GM19035 (cell line): ENCODE measurements at regions not wholly inside any gene's neighbourhood (a gene's known extent, or its start where the extent isn't known, plus 50 kb on each side); places are given as distances from the start of the nearest gene placed in this dataset.

Experiments used
- ATAC-seq: cut with Tn5 transposase; IDR thresholded peaks from one replicate; pipeline ENCODE4 v1.9.1; 2021; ENCODE audit not compliant: unreplicated experiment

DNA sequence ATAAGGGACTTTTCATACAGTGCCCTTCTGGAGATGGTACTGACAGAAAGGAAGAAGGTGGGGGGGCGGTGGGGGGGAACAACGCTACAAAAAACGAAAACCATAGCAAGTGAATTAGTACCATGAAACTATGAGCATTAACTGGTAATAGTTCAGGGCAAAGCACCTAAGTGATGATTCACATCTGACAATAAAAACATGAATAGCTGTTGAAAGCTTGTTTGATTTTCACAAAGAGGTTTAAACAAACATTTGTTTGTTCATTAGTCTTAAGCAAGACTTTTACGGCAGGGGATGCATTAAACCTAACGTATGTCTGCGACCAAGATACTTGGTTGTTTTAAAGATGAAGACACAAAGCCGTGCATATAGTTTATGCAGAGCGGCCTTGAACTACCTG, 177.5 kb downstream of the LMO4 start:
- no peak for ATAC-seq

DNA sequence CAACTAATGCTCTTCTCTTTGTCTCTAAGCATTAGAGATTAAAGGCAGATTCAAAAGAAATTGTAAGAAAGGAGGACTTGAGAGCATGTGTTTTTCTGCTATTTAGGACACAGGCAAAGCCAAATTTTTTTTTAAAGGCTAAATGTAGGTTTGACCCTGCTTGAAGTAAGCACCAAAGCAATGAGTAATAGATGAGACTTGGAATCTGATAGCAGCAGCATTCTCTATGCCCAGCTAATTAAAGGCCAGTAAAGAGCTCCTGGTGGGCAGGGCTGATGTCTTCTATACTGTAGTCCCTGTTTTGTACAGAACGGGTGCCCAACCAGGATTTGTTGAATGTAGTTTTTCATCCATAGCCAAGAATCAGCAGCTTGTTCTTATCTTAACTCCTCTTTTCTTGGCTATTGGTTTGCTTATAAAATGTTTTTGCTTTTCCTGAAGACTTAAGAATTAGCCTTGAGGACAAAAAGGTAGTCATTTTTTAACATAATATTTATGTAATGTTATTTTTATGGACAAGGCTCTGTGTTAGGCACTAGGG, 179.6 kb downstream of the LMO4 start:
- ATAC-seq, result no peak

DNA sequence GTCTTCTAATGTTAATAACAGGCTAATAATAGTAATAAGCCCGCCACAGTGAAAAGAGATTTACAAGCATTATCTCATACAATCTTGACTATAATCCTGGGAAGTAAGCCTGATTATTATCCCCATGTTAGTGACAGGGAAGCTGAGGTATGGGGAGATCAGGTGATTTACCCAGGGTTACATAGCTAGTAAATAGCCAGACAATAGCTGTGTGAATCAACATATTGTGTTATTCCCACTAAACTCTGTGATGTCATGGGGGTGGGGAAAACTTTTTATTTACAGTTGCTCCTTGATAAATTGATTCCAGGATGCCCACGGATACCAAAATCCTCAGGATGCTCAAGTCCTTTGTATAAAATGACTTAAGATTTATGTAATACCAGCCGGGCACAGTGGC, 181.9 kb downstream of the LMO4 start:
- no peak for ATAC-seq

DNA sequence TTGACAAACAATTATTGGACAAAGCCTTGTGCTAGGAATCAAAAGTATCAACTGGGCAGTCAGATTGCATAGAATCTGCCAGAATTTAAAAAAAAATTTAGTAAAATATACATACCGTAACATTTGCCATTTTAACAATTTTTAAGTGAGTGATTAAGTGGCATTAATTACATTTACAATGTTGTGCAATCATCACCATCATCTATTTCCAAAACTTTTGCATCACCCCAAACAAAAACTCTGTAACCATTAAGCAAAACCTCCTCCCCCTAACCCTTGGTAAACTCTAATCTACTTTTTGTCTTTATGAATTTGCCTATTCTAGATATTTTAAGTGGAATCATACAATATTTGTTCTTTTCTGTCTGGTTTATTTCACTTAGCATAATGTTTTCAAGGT, 182.8 kb downstream of the LMO4 start:
- ATAC-seq, result no peak

DNA sequence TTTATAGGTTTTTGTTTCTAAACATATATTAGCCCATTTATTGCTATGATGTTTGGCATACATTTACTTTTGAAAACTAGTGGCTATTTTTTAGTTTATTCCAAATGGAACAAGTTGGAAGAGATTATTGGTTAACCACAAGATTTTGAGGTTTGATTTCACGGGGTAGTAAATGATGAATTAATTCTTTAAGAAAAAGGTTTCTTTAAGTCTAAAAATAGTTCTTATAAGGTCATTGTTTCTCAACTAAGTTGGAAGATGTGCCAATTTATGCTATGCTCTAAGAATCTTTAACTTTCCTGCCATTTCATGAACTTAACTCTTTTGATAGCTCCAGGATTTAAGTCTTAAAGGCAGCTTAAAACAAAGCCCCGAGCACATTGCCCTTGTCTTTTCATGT, 183.8 kb downstream of the LMO4 start:
- no peak for ATAC-seq

DNA sequence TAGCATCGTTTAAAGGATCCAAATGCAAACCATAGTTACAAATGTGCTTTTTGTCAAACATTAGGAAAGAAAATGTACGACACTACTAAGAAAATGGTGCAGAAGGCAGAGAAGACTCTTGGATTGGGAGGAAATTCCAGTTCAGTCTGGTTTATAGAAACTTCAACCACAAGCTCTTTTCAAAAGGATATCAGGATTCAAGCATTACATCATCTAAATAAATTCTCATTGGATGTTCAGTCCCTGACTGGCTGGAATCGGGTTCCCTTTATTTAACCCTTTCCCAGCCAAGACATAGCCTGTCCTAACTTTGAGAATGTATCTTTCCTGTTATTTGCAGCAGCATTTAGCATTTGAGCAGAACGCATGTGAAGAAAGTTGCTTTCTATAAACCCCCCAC, 184.6 kb downstream of the LMO4 start:
- no peak for ATAC-seq

DNA sequence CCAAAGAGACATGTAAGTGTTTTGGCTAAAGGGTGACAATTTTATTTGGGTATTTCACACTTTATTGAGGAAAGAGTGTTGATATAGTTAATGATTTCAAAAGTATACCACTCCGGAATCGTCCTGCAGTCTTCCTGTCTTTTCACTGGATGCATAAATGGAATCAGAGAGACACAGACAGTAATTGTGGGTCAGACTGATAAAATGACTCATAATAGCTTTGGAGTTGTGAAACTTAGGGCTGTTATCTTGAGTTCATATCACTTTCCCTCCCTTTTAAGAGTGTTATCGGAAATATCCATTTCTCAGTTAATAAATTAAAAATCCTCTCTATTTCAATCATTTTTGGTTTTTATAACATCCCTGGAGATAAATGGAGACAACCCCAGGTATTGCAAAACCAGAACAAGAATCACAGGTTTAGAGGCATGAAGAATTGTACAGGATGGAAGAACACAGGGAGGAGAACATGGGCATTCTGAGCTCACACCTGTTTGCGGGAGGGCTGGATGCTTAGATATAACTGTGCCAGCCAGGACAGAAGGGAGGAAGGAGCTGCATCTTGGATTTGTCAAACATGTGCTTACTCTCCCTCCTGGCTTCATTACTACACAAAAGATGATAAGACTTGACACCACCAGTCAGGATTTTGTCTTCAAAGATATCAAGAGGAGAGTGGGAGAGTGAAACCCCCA, 185.4 kb downstream of the LMO4 start:
- no peak for ATAC-seq

DNA sequence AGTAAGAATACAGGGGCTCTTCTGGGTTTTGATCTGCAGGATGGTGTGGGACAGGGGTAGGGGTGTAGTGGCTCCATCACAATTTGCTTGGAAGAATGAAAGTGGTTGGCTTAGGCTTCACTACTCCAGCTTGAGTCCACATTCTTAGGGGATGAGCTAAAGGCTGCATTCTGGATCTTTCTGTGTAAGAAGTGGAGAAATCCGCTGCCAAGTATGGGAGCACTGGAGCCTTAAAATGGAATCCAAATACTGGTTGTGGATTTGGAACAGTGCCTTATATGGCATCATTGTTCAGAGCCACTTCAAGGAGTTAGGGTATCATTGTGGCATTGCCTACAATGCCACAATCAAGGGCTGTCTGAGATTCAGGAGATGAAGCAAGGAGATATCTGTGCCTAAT, 187.1 kb downstream of the LMO4 start:
- ATAC-seq, result no peak

DNA sequence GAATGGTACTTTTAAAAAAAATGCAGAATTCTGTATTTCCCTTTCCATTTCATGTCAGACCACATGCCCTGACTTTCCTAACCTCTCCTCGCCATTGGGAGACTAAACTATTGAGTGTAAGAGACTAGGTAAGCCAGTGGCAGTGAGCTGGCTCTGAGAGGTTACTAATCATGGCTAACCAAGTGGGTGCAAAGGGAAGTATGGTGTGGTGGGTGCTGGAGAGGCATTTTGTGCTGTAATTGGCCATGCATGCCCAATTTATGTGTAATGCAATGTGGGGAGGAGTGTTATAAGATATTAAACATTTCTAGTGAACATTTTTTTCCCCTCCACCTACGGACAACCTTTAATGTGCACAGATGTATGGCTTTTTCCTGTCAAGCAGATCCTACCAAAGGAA, 190.1 kb downstream of the LMO4 start:
- no peak for ATAC-seq

DNA sequence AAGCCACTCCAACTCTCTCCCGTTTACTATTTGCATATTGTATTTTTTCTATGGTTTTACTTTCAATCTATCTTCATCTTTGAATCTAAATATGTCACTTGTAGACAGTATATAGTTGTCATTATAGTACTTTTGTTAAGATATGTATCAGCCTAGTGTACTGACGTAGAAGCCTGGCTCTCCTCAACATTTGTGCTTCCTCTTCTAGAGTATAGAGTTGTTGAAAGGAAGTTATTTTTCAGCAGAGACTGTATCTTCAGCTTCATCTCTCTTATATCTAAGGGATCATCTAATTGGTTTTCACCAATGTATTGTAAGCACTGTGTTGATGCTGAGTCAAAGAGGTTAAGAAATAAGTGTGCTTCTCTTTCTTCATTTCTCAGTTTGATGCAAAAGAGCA, 192.8 kb downstream of the LMO4 start:
- no peak for ATAC-seq

DNA sequence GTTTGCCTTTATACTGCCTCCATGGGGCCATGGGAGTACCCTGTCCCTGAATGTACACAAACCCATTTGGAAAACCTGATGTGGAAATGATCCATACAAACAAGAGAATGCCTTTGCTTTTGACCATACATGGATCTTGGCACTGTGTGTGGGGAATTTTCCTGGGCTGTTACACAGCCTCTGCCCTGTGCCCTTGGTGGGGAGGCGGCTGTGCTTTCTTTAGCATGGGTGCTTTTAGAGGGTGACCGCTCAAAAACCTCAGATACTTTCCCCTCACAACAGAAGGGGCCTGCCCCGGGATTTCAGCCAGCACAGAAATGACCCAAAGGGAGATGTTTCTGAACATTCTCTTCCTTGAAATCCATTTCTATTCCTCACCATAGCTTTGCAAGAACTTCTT, 194.8 kb downstream of the LMO4 start:
- no peak for ATAC-seq

DNA sequence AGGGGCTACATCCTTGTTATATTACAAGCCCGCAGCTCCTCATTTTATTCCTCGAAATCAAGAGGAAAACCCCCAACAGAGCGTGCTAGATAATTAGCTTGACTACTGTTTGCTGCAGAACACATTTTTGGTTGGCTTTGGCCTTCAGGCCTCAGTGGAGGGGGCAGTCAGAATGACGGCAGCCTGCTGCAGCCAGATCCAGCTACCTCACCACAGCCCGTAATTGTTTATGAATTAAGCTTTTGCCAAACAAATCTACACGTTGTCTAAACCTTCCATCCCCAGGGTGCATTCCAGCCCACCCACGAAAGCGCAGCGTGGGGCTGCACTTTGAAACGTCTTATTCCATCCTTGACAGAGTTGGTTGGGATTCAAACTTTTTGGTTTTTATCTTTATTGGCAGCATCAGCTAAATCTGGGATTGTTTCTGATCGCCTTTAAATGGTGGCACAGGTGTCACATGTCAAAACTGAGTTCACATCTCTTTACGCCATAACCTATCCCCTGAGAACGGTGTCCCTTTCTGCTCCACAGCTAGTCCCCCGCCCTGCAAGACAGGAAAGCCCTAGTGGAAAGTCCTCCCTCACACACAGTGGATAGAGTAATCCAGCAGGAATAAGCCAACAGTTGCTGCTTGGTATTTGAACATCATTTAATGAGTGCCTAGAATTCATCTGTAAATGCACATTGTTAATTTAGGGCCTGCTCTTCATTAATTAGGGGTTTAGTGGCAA, 195.5 kb downstream of the LMO4 start:
- ATAC-seq, result no peak

DNA sequence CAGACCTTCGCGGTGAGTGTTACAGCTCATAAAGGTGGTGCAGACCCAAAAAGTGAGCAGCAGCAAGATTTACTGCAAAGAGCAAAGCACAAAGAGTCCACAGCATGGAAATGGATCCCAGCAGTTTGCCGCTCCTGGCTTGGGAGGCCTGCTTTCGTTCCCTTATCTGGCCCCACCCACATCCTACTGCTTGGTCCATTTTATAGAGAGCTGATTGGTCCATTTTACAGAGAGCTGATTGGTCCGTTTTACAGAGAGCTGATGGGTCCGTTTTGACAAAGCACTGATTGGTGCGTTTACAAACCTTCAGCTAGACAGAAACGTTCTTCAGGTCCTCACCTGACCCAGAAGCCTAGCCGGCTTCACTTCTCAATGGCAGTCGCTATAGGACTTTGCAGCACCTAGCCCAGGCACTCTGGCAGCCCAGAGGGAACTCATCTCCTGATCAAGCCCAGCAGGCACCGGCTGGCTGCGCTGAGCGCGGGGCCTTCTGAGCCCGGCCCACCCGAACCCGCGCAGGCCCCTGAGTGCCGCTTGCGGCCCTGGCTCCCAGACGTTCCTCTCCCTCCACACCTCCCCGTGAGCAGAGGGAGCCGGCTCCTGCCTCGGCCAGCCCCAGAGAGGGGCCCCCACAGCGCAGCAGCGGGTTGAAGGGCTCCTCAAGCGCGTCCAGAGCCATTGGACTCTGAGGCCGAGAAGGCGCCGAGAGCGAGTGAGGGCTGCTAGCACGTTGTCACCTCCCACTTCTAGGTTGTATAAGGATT, 200.3 kb downstream of the LMO4 start:
- ATAC-seq, result no peak

DNA sequence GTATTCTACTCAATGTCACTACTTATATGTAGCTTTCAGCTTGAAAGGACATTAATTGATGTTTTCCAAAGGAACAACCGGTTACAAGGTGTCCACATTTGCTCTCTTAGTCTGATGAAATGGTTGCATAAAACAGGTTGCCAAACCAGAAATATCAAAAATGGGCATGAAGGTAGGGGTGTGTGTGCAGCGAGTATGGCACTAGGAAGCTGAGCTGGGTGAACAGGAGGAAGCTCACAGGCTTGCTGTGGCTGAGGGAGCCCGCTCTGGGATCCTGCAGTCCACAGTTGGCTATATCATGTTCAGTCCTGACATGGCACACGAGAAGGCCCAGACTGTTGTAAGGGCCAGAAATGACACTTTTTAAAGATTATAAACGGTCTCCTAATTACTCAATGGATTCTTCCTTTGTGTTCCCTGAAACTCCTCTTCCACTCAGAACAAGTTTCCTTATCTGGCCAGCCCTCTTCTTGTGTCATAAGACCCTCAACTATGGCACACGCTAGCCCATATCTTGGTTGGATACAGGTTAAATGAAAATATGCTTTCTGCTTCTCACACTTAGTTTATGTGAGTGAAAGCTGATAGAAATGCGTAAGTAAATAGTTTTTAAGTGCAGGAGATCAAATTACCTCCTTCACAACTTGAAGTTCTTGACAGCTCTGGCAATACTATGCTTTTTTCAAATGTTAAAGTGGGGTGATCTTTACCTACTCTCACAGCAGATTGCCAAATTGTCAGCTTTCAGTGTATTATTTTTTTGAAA, 201.5 kb downstream of the LMO4 start:
- no peak for ATAC-seq

DNA sequence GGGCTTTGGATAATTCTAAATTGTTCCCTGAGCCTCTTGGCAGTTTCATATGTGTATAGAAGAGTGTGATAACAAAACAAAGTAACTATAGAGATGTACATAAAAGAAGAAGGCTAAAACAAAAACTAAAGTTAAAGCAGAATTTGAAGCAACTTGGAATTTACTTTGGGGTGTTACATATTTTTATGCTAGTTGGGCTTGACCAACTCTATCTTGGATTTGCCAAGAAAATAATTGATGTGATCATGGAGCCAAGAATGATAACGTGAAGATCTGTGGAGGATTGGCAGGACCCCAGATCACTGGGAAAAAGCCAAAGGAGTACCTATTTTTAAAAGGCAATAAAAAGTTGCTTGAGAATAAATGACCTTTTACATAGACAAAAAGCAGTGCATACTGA, 206.9 kb downstream of the LMO4 start:
- ATAC-seq, result no peak

DNA sequence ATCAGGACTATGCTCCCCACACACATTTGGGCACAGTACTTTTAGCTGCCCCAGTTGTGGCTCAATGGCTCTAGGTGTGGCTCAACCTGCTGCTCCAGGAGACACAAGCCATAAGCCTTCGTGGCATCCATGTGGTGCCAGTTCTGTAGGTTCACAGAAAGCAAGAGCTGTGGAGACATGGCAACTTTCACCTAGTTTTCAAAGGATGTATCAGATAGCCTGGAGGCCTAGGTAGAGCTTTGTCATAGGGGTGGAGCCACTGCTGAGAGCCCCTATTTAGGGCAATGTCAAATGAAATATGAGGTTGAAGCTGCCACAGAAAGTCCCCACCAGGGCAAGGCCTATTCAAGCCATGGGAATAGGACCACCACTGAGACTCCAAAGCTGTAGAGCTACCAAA, 210.5 kb downstream of the LMO4 start:
- no peak for ATAC-seq

DNA sequence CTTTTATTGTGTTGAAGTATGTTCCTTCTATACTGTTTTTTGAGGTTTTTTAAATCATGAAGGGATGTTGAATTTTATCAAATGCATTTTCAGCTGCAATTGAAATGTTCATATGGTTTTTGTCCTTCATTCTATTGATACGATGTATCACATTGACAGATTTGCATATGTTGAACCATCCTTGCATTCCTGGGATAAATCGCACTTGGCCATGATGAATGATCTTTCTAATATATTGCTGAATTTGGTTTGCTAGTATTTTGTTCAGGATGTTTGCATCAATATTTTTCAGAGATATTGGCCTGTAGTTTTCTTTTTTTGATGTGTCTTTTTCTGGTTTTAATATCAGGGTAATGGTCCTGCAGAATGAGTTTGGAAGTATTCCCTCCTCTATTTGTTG, 214.0 kb downstream of the LMO4 start:
- ATAC-seq, result no peak

DNA sequence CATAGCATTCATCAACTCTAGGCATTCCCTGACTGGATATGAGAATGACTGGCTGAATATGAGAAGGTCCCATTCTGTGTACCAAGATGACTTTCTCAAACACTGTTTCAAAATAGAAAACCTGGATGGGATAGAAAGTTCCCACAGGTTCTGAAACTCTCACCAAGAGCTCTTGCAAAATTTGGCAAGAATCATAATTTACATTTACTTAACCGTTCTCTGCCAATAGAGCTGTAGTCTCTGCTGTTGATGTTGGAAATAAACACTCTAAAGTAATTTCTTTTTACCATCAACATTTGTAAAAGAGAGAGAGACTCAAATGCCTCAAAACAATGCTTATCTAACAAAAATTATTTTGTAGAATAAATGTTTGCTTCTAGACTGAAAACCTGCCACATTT, 221.1 kb downstream of the LMO4 start:
- ATAC-seq, result no peak

DNA sequence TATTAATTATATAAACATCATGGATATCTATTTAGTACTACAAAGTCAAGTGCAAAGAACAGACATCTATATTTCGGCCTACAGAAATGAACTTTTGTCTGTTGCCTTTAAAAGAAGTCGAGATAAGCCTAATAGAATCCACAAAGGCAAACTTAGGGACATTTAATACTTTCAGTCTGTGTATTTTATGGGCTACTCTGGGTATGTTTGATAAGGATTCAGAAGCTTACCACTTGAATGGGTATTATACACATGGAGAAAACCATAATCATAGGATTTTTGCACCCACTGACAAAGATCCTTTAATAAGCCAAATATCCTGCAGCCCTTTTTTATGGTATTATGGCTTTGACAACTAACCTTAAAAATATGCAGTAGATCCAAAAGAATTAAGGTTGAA, 224.8 kb downstream of the LMO4 start:
- ATAC-seq, result no peak

DNA sequence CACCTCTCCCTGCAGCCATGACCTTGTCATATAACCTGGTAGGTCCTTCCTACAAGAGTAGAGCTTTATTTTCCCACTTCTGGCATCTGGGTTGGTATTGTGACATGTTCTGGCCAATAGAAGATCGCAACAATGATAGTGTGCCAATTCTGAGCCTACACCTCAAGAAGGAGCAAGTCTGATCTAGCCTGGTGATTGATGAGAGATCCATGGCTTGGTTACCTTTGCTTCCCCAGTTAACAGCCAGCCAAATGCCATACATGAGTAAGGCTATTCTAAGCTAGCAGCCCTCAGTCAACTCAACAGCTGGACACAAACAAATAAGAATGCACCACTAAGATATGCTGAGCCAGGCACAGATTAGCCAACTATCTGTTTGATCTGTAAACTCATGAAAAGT, 226.7 kb downstream of the LMO4 start:
- no peak for ATAC-seq

DNA sequence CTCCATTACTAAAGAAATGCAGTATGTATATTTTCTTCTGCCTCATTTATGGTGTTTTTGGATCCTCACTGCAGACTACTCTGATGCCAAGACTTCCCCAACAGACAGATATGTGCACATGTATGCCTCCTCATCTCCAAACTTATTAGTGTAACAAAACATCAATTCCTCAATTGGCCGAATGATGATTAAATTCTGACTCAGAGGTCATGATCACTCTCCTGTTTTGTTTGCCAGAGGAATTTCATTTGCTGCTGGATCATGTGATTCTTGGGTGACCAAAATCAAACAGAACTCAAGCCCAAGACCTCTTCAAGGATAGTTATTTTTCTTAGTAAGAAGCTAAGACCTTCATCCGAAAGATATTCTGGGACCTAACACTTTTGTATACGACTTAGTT, 227.6 kb downstream of the LMO4 start:
- ATAC-seq, result no peak
